ENCODE measurements at regions not wholly inside any gene's neighbourhood (a gene's known extent, or its start where the extent isn't known, plus 50 kb on each side); places are given as distances from the start of the nearest gene placed in this dataset.

DNA sequence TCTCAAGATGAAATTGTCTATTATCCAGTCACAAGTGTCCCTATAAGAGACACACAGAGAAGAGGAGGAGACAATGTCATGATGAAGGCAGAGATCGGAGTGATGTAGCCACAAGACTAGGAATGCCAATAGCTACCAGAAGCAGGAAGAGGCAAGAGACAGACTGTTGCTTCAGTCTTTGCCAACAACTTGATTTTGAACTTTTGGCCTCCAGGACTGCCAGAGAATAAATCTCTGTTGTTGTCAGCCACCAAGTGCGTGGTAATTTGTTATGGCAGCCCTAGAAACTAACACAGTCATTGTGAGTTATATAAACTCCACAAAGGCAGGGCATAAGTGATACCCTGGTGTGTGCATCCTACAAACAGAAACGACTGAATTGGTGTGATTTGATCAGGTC lies 517.0 kb downstream of the BTBD3 start:
- H3K4me1 Mint-ChIP-seq: peaks cover 0 to 3% of the 10 kb centered on the region in 2 experiments; a peak in 2 of 4 replicates
- H3K27me3 Mint-ChIP-seq (ENCODE audit: low read depth): no peaks in the 10 kb centered on the region
- Histone ChIP-seq H4K91ac (ENCODE audit: insufficient read length, low read depth, low read length) (no peak overlapping the region), H4K20me1 (ENCODE audit: control insufficient read depth, insufficient read depth, insufficient read length) (no peaks in the 10 kb centered on the region), H3K27me3 (ENCODE audit: insufficient read depth, low read length) (no peaks in the 10 kb centered on the region), H3K23ac (ENCODE audit: insufficient read length, low read depth, low read length) (no peak overlapping the region), H3K79me1 (ENCODE audit: insufficient read depth, low read depth, low read length, poor library complexity, severe bottlenecking) (no peaks in the 10 kb centered on the region), H2AFZ (ENCODE audit: low read length) (no peak overlapping the region), H2BK120ac (ENCODE audit: low read depth, low read length, poor library complexity, severe bottlenecking) (no peak overlapping the region), H3K4ac (ENCODE audit: low read depth, low read length) (no peak overlapping the region), H3K56ac (ENCODE audit: insufficient read length, low read depth, low read length) (no peak overlapping the region), H3K23me2 (ENCODE audit: insufficient read length, low read depth, low read length, poor library complexity, severe bottlenecking) (no peaks in the 10 kb centered on the region), H4K5ac (ENCODE audit: insufficient read length, low read depth, low read length) (no peak overlapping the region), H3T11ph (ENCODE audit: low read length) (no peak overlapping the region), H3K4me2 (ENCODE audit: insufficient read depth, insufficient read length, low read length) (no peak overlapping the region), H2BK12ac (ENCODE audit: insufficient read length, low read depth, low read length) (no peak overlapping the region), H3K27ac (ENCODE audit: insufficient read length, low read depth, low read length) (no peak overlapping the region), H3K9me3 (ENCODE audit: control insufficient read depth, low read depth, low read length) (no peaks in the 10 kb centered on the region), H4K8ac (replicated peaks; ENCODE audit: insufficient read length, low read depth, low read length) (no peak overlapping the region), H3K18ac (ENCODE audit: insufficient read length, low read depth, low read length) (no peak overlapping the region), H3K9ac (ENCODE audit: extremely low read depth, insufficient read length, low read length) (no peak overlapping the region), H3K4me1 (ENCODE audit: insufficient read depth, low read length) (no peaks in the 10 kb centered on the region), H3K14ac (ENCODE audit: insufficient read depth, low read length) (no peak overlapping the region), H2BK20ac (ENCODE audit: low read depth, low read length, poor library complexity, severe bottlenecking) (no peak overlapping the region), H3K79me2 (ENCODE audit: insufficient read depth, low read length) (no peaks in the 10 kb centered on the region), H2BK5ac (ENCODE audit: insufficient read length, low read length) (no peak overlapping the region), H2BK15ac (ENCODE audit: low read depth, low read length) (no peak overlapping the region), H2AK5ac (ENCODE audit: insufficient read length, low read length) (no peak overlapping the region)
- H3K27ac Mint-ChIP-seq: no peak overlapping the region
- no CpG with 5 or more reads among the region's 3 CpGs for WGBS (ENCODE audit: extremely low coverage, insufficient read length, low lambda C conversion rate)
- H3K9me3 Mint-ChIP-seq: no peaks in the 10 kb centered on the region
- no peak overlapping the region for H3K4me3 Mint-ChIP-seq
- no peak for TF ChIP-seq CTCF (conservative IDR thresholded peaks at IDR 0.05)
- peaks cover 0 to 2% (median 0%) of the 10 kb centered on the region in 3 experiments; a peak in 1 of 7 replicates for H3K36me3 Mint-ChIP-seq (ENCODE audit: insufficient read depth in 1 of 3, low read depth in 3 of 3)
- DNase-seq: no peak
